K562 (cell line): ENCODE measurements at regions not wholly inside any gene's neighbourhood (a gene's known extent, or its start where the extent isn't known, plus 50 kb on each side); places are given as distances from the start of the nearest gene placed in this dataset.

Source experiments
- CBFB ChIP-seq: sonication (generic); formaldehyde crosslinking; IDR thresholded peaks from 2 replicates; pipeline ENCODE4 v1.4.0; 2020; ENCODE audit warnings: mild to moderate bottlenecking, missing genetic modification reagents
- KDM1A ChIP-seq, 2 experiments: fragments of 450-650 bp; IDR thresholded peaks; 2 replicates each; pipeline ENCODE4 v1.6.1; 2016; ENCODE audit warnings: mild to moderate bottlenecking in 2 of 2
- MYC ChIP-seq, 2 experiments: fragments of 250-450 bp in 1 of 2; sonication (Bioruptor Pico) in 1 of 2; IDR thresholded peaks; 2 replicates each; pipeline versions ENCODE4 v1.5.1 to v1.6.1; 2012 to 2021; ENCODE audit warnings: low read depth in 2 of 2, borderline replicate concordance in 1 of 2, improper control_type of control experiment in 1 of 2, low read length in 1 of 2, mild to moderate bottlenecking in 1 of 2, moderate library complexity in 1 of 2
- NCOR1 ChIP-seq: fragments of 450-650 bp; IDR thresholded peaks from 2 replicates; pipeline ENCODE4 v1.6.1; 2016; ENCODE audit warnings: mild to moderate bottlenecking, moderate library complexity
- PTBP1 ChIP-seq: fragments of 200-400 bp; formaldehyde crosslinking; IDR thresholded peaks from 2 replicates; pipeline ENCODE4 v1.6.1; 2017; ENCODE audit warnings: low read depth, low read length
- SPI1 ChIP-seq: IDR thresholded peaks from 2 replicates; pipeline ENCODE4 v1.6.1; 2011; ENCODE audit warnings: low read depth, low read length, control low read depth, borderline replicate concordance
- ZFX ChIP-seq: sonication (generic); formaldehyde crosslinking; IDR thresholded peaks from 2 replicates; pipeline ENCODE4 v1.8.0; 2022; ENCODE audit warnings: mild to moderate bottlenecking, missing genetic modification reagents, moderate library complexity
- ZNF644 ChIP-seq: fragments of 200-800 bp; sonication (Bioruptor generic); IDR thresholded peaks from 2 replicates; pipeline ENCODE4 v1.6.1; 2016; ENCODE audit warnings: low read depth, missing genetic modification characterization, missing compliant biosample characterization
- TF ChIP-seq, protein P1 (sequence below), 3 experiments: IDR thresholded peaks in 2 of 3; conservative IDR thresholded peaks in 1 of 3; 2 replicates each; pipeline ENCODE4 v1.5.1; 2011 to 2012; ENCODE audit warnings: low read length in 3 of 3, mild to moderate bottlenecking in 3 of 3, control low read depth in 2 of 3, improper control_type of control experiment in 1 of 3, inconsistent platforms in 1 of 3, low read depth in 1 of 3, mixed read lengths in 1 of 3, moderate library complexity in 1 of 3; ENCODE audit not compliant: insufficient read depth in 2 of 3
- TF ChIP-seq, protein P2 (sequence below), 2 experiments: fragments of 450-650 bp; formaldehyde crosslinking in 1 of 2; IDR thresholded peaks; 2 replicates each; pipeline versions ENCODE4 v1.4.0 to v1.6.1; 2014 to 2020; ENCODE audit warnings: mild to moderate bottlenecking in 2 of 2, borderline replicate concordance in 1 of 2, low read depth in 1 of 2
- TF ChIP-seq, protein P3 (sequence below): sonication (generic); formaldehyde crosslinking; IDR thresholded peaks from 2 replicates; pipeline ENCODE4 v1.9.0; 2022; ENCODE audit warnings: mild to moderate bottlenecking, missing genetic modification reagents

DNA sequence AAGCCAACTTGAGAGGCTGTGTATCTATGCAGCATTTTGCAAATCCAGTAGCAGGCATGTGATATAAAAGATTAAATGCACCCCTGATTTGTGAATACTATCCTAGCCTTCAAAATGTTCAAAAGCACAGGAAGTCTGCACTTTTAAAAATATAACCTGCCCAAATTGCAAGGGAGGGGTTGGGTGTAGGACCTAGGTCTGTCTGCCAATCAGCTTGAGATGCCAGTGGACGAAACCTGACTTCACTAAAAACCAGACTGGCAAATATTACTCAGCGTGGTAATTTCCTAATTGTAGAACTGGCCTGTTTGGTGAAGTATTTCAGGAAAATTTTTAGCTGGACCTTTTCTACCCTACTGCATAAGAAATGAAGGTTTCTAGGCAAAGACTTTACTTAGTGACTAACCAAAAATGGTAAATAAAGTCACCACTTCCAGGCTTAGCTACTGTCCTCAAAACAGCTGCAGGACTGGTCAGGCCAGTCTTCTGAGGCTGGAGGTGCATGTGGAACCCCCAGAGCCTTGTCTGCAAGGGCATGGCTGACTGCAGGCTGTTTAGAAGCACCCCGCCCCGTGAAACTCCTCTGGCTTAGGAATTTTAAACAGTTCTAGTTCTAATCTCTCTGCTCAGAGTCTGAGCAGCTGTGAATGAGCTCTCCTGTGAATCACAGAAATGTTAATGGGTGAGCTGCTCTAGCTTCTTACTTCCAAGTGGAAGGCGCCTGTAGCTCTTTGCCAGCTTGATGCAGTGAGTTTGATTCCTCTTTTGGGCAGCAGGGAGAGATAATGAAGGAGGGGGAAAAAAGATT is 104.4 kb upstream of the ESR1 start:
- TF ChIP-seq, protein P1, sequence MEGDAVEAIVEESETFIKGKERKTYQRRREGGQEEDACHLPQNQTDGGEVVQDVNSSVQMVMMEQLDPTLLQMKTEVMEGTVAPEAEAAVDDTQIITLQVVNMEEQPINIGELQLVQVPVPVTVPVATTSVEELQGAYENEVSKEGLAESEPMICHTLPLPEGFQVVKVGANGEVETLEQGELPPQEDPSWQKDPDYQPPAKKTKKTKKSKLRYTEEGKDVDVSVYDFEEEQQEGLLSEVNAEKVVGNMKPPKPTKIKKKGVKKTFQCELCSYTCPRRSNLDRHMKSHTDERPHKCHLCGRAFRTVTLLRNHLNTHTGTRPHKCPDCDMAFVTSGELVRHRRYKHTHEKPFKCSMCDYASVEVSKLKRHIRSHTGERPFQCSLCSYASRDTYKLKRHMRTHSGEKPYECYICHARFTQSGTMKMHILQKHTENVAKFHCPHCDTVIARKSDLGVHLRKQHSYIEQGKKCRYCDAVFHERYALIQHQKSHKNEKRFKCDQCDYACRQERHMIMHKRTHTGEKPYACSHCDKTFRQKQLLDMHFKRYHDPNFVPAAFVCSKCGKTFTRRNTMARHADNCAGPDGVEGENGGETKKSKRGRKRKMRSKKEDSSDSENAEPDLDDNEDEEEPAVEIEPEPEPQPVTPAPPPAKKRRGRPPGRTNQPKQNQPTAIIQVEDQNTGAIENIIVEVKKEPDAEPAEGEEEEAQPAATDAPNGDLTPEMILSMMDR (IDR thresholded peaks at IDR 0.05 in 2 of 3, conservative IDR thresholded peaks at IDR 0.05 in 1 of 3; ENCODE audit: insufficient read depth in 2 of 3, low read depth in 1 of 3, low read length in 3 of 3), result no peak
- TF ChIP-seq NCOR1 (no peak), ZNF644 (tag) (no peak), SPI1 (no peak), ZFX (no peak), KDM1A (IDR thresholded peaks at IDR 0.05) (no peak), PTBP1 (no peak), MYC (IDR thresholded peaks at IDR 0.05; ENCODE audit: low read depth, low read length) (no peak), MYC (CRISPR knock-in tag; IDR thresholded peaks at IDR 0.05; ENCODE audit: borderline replicate concordance, low read depth) (no peak), CBFB (CRISPR knock-in tag) (no peak)
- TF ChIP-seq, protein P2, sequence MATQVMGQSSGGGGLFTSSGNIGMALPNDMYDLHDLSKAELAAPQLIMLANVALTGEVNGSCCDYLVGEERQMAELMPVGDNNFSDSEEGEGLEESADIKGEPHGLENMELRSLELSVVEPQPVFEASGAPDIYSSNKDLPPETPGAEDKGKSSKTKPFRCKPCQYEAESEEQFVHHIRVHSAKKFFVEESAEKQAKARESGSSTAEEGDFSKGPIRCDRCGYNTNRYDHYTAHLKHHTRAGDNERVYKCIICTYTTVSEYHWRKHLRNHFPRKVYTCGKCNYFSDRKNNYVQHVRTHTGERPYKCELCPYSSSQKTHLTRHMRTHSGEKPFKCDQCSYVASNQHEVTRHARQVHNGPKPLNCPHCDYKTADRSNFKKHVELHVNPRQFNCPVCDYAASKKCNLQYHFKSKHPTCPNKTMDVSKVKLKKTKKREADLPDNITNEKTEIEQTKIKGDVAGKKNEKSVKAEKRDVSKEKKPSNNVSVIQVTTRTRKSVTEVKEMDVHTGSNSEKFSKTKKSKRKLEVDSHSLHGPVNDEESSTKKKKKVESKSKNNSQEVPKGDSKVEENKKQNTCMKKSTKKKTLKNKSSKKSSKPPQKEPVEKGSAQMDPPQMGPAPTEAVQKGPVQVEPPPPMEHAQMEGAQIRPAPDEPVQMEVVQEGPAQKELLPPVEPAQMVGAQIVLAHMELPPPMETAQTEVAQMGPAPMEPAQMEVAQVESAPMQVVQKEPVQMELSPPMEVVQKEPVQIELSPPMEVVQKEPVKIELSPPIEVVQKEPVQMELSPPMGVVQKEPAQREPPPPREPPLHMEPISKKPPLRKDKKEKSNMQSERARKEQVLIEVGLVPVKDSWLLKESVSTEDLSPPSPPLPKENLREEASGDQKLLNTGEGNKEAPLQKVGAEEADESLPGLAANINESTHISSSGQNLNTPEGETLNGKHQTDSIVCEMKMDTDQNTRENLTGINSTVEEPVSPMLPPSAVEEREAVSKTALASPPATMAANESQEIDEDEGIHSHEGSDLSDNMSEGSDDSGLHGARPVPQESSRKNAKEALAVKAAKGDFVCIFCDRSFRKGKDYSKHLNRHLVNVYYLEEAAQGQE (IDR thresholded peaks at IDR 0.05; ENCODE audit: borderline replicate concordance), result no peak
- TF ChIP-seq, protein P2 (CRISPR knock-in tag; IDR thresholded peaks at IDR 0.05; ENCODE audit: low read depth), result no peak
- TF ChIP-seq, protein P3, sequence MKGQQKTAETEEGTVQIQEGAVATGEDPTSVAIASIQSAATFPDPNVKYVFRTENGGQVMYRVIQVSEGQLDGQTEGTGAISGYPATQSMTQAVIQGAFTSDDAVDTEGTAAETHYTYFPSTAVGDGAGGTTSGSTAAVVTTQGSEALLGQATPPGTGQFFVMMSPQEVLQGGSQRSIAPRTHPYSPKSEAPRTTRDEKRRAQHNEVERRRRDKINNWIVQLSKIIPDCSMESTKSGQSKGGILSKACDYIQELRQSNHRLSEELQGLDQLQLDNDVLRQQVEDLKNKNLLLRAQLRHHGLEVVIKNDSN (CRISPR knock-in tag), result no peak
